ENCODE measurements at regions not wholly inside any gene's neighbourhood (a gene's known extent, or its start where the extent isn't known, plus 50 kb on each side); places are given as distances from the start of the nearest gene placed in this dataset.

DNA sequence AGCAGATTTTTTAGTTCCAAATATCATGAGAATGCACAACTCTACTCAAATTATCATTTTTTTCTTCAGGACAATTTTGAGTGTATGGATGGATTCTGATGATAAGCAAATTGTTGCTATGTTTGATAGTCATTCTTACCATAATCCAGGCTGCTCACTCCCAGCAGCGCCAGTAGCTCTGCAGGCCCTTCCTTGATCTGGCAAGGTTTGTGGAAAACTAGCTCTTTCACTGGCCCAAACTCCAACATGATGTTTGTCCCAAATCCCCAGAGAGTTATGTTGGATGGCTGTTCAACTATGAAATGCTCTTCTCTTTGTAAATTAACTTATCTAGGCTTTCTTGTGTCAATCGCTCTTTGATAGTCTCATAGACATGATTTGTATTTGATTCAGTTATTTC lies 933.7 kb downstream of the DNAJB9 start:
- Histone ChIP-seq H3K4me2 (ENCODE audit: low read depth, low read length) (no peak overlapping the region), H3K79me2 (ENCODE audit: insufficient read depth, low read length) (no peaks in the 10 kb centered on the region), H3K9me3 (ENCODE audit: low read length) (no peaks in the 10 kb centered on the region), H3K27ac (ENCODE audit: extremely low read length, insufficient read depth, low read length) (no peak overlapping the region), H3K27me3 (ENCODE audit: control insufficient read depth in 1 of 2, insufficient read depth in 2 of 2, low read length in 2 of 2) (no peaks in the 10 kb centered on the region), H2AFZ (ENCODE audit: low read length) (no peak overlapping the region), H3K9ac (ENCODE audit: insufficient read depth, low read depth, low read length) (no peak overlapping the region), H4K20me1 (ENCODE audit: insufficient read depth, low read length) (no peaks in the 10 kb centered on the region), H3K4me1 (ENCODE audit: insufficient read depth, low read length) (no peaks in the 10 kb centered on the region), H3K4me3 (replicated peaks in 1 of 3; ENCODE audit: insufficient read depth in 1 of 3, low read depth in 2 of 3, low read length in 3 of 3) (no peak overlapping the region), H3K36me3 (replicated peaks in 1 of 2; ENCODE audit: control insufficient read depth in 1 of 2, insufficient read depth in 2 of 2, low read length in 2 of 2) (no peaks in the 10 kb centered on the region)
- no TSS peak for BruUV-seq (replicated peaks)
- CTCF ChIA-PET (ENCODE audit: low intra/inter-chr PET ratio, low total read pairs) = no interaction called here
- 0% methylated on average over 2 of the region's 2 CpGs for WGBS (ENCODE audit: low lambda C conversion rate)
- ATAC-seq (no peak), FAIRE-seq (no peak), DNase-seq (ENCODE audit: low spot score) (no peak)
- in situ Hi-C loops (cut with HindIII; ENCODE audit: extremely low pct_ligation_motif_present, low pct_unique_long_range_greater_than_20kb) = no loop called here
- POLR2A ChIA-PET = no interaction called here
- intact Hi-C loops (cut with micrococcal nuclease; ENCODE audit: unreplicated experiment) = no loop called here
- TF ChIP-seq ZNF460 (CRISPR knock-in tag; IDR thresholded peaks at IDR 0.05; ENCODE audit: borderline replicate concordance) (no peak), ZNF746 (CRISPR knock-in tag; IDR thresholded peaks at IDR 0.05) (no peak), KDM2A (CRISPR knock-in tag; IDR thresholded peaks at IDR 0.05; ENCODE audit: borderline replicate concordance, low read depth) (no peak), PHF20 (CRISPR knock-in tag; IDR thresholded peaks at IDR 0.05) (no peak), BHLHE40 (IDR thresholded peaks at IDR 0.05; ENCODE audit: low read length) (no peak), EHMT2 (IDR thresholded peaks at IDR 0.05; ENCODE audit: borderline replicate concordance, low read depth, low read length) (no peak)
- TF ChIP-seq, protein P1, sequence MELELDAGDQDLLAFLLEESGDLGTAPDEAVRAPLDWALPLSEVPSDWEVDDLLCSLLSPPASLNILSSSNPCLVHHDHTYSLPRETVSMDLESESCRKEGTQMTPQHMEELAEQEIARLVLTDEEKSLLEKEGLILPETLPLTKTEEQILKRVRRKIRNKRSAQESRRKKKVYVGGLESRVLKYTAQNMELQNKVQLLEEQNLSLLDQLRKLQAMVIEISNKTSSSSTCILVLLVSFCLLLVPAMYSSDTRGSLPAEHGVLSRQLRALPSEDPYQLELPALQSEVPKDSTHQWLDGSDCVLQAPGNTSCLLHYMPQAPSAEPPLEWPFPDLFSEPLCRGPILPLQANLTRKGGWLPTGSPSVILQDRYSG (CRISPR knock-in tag; IDR thresholded peaks at IDR 0.05) = no peak
- TF ChIP-seq, protein P2, sequence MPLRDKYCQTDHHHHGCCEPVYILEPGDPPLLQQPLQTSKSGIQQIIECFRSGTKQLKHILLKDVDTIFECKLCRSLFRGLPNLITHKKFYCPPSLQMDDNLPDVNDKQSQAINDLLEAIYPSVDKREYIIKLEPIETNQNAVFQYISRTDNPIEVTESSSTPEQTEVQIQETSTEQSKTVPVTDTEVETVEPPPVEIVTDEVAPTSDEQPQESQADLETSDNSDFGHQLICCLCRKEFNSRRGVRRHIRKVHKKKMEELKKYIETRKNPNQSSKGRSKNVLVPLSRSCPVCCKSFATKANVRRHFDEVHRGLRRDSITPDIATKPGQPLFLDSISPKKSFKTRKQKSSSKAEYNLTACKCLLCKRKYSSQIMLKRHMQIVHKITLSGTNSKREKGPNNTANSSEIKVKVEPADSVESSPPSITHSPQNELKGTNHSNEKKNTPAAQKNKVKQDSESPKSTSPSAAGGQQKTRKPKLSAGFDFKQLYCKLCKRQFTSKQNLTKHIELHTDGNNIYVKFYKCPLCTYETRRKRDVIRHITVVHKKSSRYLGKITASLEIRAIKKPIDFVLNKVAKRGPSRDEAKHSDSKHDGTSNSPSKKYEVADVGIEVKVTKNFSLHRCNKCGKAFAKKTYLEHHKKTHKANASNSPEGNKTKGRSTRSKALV (CRISPR knock-in tag; IDR thresholded peaks at IDR 0.05) = no peak
- TF ChIP-seq, protein P3, sequence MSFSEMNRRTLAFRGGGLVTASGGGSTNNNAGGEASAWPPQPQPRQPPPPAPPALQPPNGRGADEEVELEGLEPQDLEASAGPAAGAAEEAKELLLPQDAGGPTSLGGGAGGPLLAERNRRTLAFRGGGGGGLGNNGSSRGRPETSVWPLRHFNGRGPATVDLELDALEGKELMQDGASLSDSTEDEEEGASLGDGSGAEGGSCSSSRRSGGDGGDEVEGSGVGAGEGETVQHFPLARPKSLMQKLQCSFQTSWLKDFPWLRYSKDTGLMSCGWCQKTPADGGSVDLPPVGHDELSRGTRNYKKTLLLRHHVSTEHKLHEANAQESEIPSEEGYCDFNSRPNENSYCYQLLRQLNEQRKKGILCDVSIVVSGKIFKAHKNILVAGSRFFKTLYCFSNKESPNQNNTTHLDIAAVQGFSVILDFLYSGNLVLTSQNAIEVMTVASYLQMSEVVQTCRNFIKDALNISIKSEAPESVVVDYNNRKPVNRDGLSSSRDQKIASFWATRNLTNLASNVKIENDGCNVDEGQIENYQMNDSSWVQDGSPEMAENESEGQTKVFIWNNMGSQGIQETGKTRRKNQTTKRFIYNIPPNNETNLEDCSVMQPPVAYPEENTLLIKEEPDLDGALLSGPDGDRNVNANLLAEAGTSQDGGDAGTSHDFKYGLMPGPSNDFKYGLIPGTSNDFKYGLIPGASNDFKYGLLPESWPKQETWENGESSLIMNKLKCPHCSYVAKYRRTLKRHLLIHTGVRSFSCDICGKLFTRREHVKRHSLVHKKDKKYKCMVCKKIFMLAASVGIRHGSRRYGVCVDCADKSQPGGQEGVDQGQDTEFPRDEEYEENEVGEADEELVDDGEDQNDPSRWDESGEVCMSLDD (CRISPR knock-in tag; IDR thresholded peaks at IDR 0.05; ENCODE audit: borderline replicate concordance) = no peak
- TF ChIP-seq, protein P4, sequence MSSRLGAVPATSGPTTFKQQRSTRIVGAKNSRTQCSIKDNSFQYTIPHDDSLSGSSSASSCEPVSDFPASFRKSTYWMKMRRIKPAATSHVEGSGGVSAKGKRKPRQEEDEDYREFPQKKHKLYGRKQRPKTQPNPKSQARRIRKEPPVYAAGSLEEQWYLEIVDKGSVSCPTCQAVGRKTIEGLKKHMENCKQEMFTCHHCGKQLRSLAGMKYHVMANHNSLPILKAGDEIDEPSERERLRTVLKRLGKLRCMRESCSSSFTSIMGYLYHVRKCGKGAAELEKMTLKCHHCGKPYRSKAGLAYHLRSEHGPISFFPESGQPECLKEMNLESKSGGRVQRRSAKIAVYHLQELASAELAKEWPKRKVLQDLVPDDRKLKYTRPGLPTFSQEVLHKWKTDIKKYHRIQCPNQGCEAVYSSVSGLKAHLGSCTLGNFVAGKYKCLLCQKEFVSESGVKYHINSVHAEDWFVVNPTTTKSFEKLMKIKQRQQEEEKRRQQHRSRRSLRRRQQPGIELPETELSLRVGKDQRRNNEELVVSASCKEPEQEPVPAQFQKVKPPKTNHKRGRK (CRISPR knock-in tag; IDR thresholded peaks at IDR 0.05) = no peak
- TF ChIP-seq, protein P5, sequence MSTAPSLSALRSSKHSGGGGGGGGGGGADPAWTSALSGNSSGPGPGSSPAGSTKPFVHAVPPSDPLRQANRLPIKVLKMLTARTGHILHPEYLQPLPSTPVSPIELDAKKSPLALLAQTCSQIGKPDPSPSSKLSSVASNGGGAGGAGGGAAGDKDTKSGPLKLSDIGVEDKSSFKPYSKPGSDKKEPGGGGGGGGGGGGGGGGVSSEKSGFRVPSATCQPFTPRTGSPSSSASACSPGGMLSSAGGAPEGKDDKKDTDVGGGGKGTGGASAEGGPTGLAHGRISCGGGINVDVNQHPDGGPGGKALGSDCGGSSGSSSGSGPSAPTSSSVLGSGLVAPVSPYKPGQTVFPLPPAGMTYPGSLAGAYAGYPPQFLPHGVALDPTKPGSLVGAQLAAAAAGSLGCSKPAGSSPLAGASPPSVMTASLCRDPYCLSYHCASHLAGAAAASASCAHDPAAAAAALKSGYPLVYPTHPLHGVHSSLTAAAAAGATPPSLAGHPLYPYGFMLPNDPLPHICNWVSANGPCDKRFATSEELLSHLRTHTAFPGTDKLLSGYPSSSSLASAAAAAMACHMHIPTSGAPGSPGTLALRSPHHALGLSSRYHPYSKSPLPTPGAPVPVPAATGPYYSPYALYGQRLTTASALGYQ (CRISPR knock-in tag; IDR thresholded peaks at IDR 0.05) = no peak
- TF ChIP-seq, protein P6, sequence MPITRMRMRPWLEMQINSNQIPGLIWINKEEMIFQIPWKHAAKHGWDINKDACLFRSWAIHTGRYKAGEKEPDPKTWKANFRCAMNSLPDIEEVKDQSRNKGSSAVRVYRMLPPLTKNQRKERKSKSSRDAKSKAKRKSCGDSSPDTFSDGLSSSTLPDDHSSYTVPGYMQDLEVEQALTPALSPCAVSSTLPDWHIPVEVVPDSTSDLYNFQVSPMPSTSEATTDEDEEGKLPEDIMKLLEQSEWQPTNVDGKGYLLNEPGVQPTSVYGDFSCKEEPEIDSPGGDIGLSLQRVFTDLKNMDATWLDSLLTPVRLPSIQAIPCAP (CRISPR knock-in tag; IDR thresholded peaks at IDR 0.05; ENCODE audit: low read depth) = no peak
- TF ChIP-seq, protein P7, sequence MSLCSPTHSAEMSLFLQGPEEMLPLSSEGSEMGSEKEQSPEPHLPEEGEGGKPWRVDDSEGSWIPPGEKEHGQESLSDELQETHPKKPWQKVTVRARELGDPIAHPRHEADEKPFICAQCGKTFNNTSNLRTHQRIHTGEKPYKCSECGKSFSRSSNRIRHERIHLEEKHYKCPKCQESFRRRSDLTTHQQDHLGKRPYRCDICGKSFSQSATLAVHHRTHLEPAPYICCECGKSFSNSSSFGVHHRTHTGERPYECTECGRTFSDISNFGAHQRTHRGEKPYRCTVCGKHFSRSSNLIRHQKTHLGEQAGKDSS (CRISPR knock-in tag; IDR thresholded peaks at IDR 0.05; ENCODE audit: borderline replicate concordance, low read depth) = no peak
